Mucosa of descending colon (tissue), 3 donors: ENCODE measurements at regions not wholly inside any gene's neighbourhood (a gene's known extent, or its start where the extent isn't known, plus 50 kb on each side); places are given as distances from the start of the nearest gene placed in this dataset.

ENCODE experiments used
- ATAC-seq: fragments of 200-7000 bp; cut with Tn5 transposase; one replicate; pipeline ENCODE4 v1.9.1; 2020; ENCODE audit warnings: mild to moderate bottlenecking, moderate library complexity
- DNase-seq, 3 donors: peaks; one replicate each; pipeline ENCODE4 v3.0.0-alpha.2; 2020
- H3K36me3 ChIP-seq: fragments of 200-600 bp; one replicate; pipeline ENCODE4 v1.8.0; 2021; ENCODE audit warnings: low read depth, mild to moderate bottlenecking
- H3K4me1 ChIP-seq: fragments of 200-600 bp; one replicate; pipeline ENCODE4 v1.8.0; 2021; ENCODE audit warnings: low read depth, mild to moderate bottlenecking
- H3K4me3 ChIP-seq: fragments of 200-600 bp; one replicate; pipeline ENCODE4 v1.8.0; 2021; ENCODE audit warnings: mild to moderate bottlenecking
- H3K9me3 ChIP-seq: fragments of 200-600 bp; one replicate; pipeline ENCODE4 v1.8.0; 2021; ENCODE audit warnings: mild to moderate bottlenecking
- CTCF ChIP-seq: fragments of 200-600 bp; IDR thresholded peaks from one replicate; pipeline ENCODE4 v1.8.0; 2022; ENCODE audit warnings: antibody characterized with exemption, mild to moderate bottlenecking
- intact Hi-C, 2 donors: fragments of 100-400 bp; cut with DNase I in 1 of 2; cut with micrococcal nuclease in 1 of 2; formaldehyde crosslinking; loops; one replicate each; pipeline versions ENCODE4 v1.11.0 to v1.11.1; 2022; cut with DNase I, micrococcal nuclease
- donor health status: DM: no; HTN: no; CAD: no; lungs with moderate emphysema.
- donor health status: DM: no; HTN: no; CAD: no.
- donor health status: DM: no; HTN: yes; CAD: no.

DNA sequence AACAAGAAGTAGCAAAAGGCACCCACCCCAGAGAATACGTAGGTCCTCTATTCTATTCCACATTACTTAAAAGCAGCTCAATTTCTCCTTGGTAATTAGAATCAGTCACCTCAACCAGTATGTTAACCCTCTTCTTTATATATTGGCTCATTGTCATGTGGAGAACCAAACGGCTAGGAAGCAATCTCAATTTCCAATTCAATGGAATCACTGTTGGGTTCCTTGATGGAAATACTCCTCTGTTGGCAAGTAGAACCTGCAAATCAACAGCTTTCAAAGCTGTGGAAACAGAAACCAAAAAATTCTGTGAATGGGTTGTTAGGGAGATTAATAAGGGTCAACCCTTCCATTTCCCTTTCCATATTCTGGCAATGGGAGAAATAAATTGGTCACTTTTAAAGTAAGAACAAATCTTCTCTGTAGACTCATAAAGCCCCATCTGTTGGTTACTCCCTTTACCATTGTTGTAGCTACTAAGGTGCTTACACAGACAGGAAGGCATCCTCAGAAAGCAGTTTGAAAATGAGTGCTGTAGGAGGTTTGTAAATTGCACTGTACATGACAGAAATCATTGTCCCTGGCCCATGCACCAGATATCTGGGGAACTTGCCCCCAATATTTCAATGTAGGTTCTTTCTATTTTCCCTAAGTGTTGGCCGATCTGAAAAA is 138.6 kb upstream of the UFM1 start:
- no peak for TF ChIP-seq CTCF
- Histone ChIP-seq H3K4me1 (no peaks in the 10 kb centered on the region), H3K4me3 (no peak overlapping the region), H3K9me3 (peaks cover 4% of the 10 kb centered on the region), H3K36me3 (no peaks in the 10 kb centered on the region)
- no peak for DNase-seq
- intact Hi-C loops = no loop called here
- no peak for ATAC-seq

DNA sequence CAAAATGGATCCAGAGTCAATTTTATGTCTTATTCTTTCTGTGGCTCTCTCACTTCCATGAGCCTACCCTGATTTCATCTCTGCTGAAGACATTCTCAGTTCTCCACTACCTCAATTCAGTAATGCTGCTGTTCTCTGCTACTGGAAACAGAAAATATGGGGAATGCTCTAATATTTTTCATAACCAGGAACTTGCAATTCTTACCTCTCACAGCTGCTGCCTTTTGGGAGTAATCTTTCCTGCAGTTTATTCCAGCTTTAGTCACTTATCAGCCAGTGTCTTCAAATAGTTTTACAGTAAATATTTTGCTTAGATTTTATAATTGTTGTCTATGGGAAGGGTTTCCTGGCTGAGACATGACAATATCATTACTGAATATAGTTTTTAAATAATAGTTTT is 145.1 kb upstream of the UFM1 start:
- intact Hi-C loops = no loop called here
- TF ChIP-seq CTCF = no peak
- DNase-seq (no peak), ATAC-seq (no peak)
- H3K9me3 ChIP-seq = no peaks in the 10 kb centered on the region
- H3K36me3 ChIP-seq = no peaks in the 10 kb centered on the region
- no peak overlapping the region for H3K4me3 ChIP-seq
- H3K4me1 ChIP-seq = no peaks in the 10 kb centered on the region

DNA sequence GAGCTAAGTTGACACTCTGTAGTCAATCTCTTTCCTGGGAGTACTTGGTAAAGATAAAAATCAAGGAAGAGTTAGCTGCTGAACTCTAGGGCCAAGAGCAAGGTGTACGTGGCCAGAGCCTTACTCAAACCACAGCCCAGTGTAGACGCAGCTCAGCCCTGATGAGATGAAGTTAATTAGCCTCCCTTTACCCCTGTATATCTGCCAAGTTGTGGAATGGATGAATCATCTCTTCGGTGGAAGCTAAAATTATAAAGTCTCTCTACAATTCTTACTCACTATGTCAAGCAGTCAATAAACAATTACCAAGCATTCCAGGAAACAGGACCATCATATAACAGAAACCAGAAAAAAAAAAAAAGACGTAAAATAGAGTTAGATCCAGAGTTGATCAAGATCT is 146.9 kb upstream of the UFM1 start:
- no peaks in the 10 kb centered on the region for H3K9me3 ChIP-seq
- TF ChIP-seq CTCF = no peak
- intact Hi-C loops = no loop called here
- DNase-seq (no peak), ATAC-seq (peak; percentile 38)
- no peaks in the 10 kb centered on the region for H3K36me3 ChIP-seq
- no peak overlapping the region for H3K4me3 ChIP-seq
- H3K4me1 ChIP-seq = no peaks in the 10 kb centered on the region

DNA sequence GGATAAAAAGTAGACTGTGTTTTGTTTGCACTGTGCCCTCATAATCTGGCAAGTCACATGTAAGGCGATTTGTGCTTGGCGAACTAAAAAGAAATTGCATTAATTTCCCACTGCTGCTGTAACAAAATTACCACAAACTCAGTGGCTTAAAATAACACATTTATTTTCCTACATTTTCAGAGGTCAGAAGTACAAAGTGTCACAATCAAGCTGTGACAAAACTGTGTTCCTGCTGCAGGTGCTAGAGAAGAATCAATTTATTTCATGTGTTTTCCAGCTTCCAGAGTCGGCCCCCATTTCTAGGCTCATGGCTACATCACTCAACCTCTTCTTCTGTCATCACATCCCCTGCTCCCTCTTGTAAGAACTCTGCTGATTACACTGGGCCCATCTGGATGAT is 158.6 kb upstream of the UFM1 start:
- intact Hi-C loops = no loop called here
- TF ChIP-seq CTCF = no peak
- no peaks in the 10 kb centered on the region for H3K9me3 ChIP-seq
- no peaks in the 10 kb centered on the region for H3K36me3 ChIP-seq
- no peaks in the 10 kb centered on the region for H3K4me1 ChIP-seq
- H3K4me3 ChIP-seq = no peak overlapping the region
- no peak for DNase-seq
- no peak for ATAC-seq

DNA sequence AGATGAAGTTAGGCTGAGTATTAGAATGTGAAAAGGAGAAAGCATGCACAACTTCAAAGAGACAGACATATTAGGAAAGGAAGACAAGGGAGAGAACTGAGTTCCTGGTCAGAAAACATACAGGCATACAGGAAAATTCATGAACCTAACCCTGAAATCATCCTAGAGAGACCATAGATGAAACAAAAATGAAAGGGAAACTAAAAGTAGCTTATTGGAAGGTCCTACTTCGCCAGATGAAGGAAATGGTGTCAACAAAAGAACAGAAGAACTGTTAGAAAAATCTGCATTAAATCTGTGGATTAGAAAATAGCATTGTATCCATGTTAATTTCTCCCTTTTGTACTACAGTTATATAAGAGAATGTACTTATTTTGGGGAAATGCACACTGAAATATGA is 169.0 kb upstream of the UFM1 start:
- ATAC-seq (no peak), DNase-seq (no peak)
- intact Hi-C loops = no loop called here
- H3K36me3 ChIP-seq = no peaks in the 10 kb centered on the region
- no peak for TF ChIP-seq CTCF
- no peak overlapping the region for H3K4me3 ChIP-seq
- no peaks in the 10 kb centered on the region for H3K4me1 ChIP-seq
- H3K9me3 ChIP-seq = no peaks in the 10 kb centered on the region

- ATAC-seq (no peak), DNase-seq (no peak)
- Histone ChIP-seq H3K4me3 (no peak overlapping the region), H3K36me3 (no peaks in the 10 kb centered on the region), H3K4me1 (no peaks in the 10 kb centered on the region), H3K9me3 (no peaks in the 10 kb centered on the region)
- no peak for TF ChIP-seq CTCF
- intact Hi-C loops = no loop called here
Observed at GRCh38 chr13:38180126-38180525, 169.5 kb upstream of the UFM1 start.
